ENCODE measurements at regions not wholly inside any gene's neighbourhood (a gene's known extent, or its start where the extent isn't known, plus 50 kb on each side); places are given as distances from the start of the nearest gene placed in this dataset.

- dilution Hi-C loops (cut with MboI; ENCODE audit: extremely low pct_ligation_motif_present, low sequenced_read_pairs) = no loop called here
- no peaks in the 10 kb centered on the region for H3K9me3 ChIP-seq (ENCODE audit: control insufficient read depth, low read depth, low read length)
- H3K9me1 ChIP-seq (ENCODE audit: control insufficient read depth, extremely low read depth, insufficient read depth, low read length) = no peaks in the 10 kb centered on the region
- H3K36me3 ChIP-seq (ENCODE audit: control insufficient read depth in 2 of 2, extremely low read depth in 1 of 2, insufficient read depth in 2 of 2, low read length in 2 of 2) = no peaks in the 10 kb centered on the region
- DNase-seq (ENCODE audit: low read depth, low spot score) (no peak), FAIRE-seq (no peak)
- no peaks in the 10 kb centered on the region for H3K4me1 ChIP-seq (ENCODE audit: control insufficient read depth, extremely low read depth, insufficient read depth, low read length)
- no peak overlapping the region for H3K27ac ChIP-seq (ENCODE audit: control insufficient read depth, insufficient read depth, low read length)
- no peak overlapping the region for H3K4me2 ChIP-seq (ENCODE audit: control insufficient read depth, extremely low read depth, insufficient read depth, low read depth, low read length)
- TF ChIP-seq EZH2 (IDR thresholded peaks at IDR 0.05; ENCODE audit: low read length) (no peak), CTCF (optimal IDR thresholded peaks at IDR 0.05 in 1 of 3, IDR thresholded peaks at IDR 0.05 in 1 of 3, conservative IDR thresholded peaks at IDR 0.05 in 1 of 3; ENCODE audit: extremely low read depth in 1 of 3, insufficient read depth in 2 of 3, low read length in 3 of 3) (no peak)
- no peaks in the 10 kb centered on the region for H3K79me2 ChIP-seq (ENCODE audit: control insufficient read depth, insufficient read depth, low read length)
- no peaks in the 10 kb centered on the region for H4K20me1 ChIP-seq (ENCODE audit: control insufficient read depth, extremely low read depth, insufficient read depth, low read length)
- H2AFZ ChIP-seq (ENCODE audit: control insufficient read depth, low read length) = no peak overlapping the region
- no peak overlapping the region for H3K9ac ChIP-seq (ENCODE audit: control insufficient read depth, extremely low read depth, insufficient read depth, low read length)
- no peak overlapping the region for H3K4me3 ChIP-seq (ENCODE audit: control insufficient read depth in 2 of 3, extremely low read depth in 1 of 3, insufficient read depth in 2 of 3, low read depth in 1 of 3, low read length in 3 of 3)
- no peaks in the 10 kb centered on the region for H3K27me3 ChIP-seq (ENCODE audit: control insufficient read depth, extremely low read depth, insufficient read depth, low read length)
Measured at GRCh38 chr2:17125989-17126620, 392.1 kb downstream of the RAD51AP2 start.

DNA sequence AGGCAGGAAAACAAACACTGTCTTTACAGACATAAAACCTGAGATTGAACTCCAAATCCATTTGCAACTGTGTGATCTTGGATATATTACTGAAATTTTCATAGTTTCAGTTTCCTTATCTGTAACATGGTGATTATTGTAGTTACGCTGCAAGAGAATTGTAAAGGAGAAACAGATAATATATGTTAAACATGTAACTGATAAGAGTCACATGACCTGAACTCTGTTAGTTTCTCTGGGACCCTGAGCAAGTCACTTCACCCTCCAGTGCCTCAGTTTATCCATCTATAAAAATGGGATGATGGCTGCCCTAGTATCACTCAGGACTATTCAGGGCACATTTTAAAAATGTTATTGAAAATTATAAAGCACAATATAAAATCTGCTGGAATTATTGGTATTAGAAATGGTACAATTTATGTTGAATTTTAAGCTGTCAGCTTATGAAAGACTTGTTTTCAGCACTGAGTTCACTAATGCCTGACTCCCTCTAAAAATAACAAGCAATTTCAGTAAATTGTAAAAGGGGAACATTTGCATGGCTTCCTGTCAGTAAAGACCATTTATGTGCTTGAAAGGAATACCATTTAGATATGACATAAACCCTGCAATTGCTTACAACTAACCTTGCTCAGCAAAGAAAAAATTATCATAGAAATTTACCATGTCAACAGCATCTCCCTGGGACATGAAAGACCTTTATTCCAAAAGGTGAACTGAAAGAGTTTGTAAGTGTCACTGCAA lies 393.5 kb downstream of the RAD51AP2 start:
- no peak overlapping the region for H3K4me2 ChIP-seq (ENCODE audit: control insufficient read depth, extremely low read depth, insufficient read depth, low read depth, low read length)
- no peaks in the 10 kb centered on the region for H3K36me3 ChIP-seq (ENCODE audit: control insufficient read depth in 2 of 2, extremely low read depth in 1 of 2, insufficient read depth in 2 of 2, low read length in 2 of 2)
- no peaks in the 10 kb centered on the region for H4K20me1 ChIP-seq (ENCODE audit: control insufficient read depth, extremely low read depth, insufficient read depth, low read length)
- no peaks in the 10 kb centered on the region for H3K4me1 ChIP-seq (ENCODE audit: control insufficient read depth, extremely low read depth, insufficient read depth, low read length)
- no peaks in the 10 kb centered on the region for H3K9me1 ChIP-seq (ENCODE audit: control insufficient read depth, extremely low read depth, insufficient read depth, low read length)
- dilution Hi-C loops (cut with MboI; ENCODE audit: extremely low pct_ligation_motif_present, low sequenced_read_pairs) = no loop called here
- H3K9ac ChIP-seq (ENCODE audit: control insufficient read depth, extremely low read depth, insufficient read depth, low read length) = no peak overlapping the region
- no peaks in the 10 kb centered on the region for H3K27me3 ChIP-seq (ENCODE audit: control insufficient read depth, extremely low read depth, insufficient read depth, low read length)
- H3K27ac ChIP-seq (ENCODE audit: control insufficient read depth, insufficient read depth, low read length) = no peak overlapping the region
- FAIRE-seq = no peak
- H3K9me3 ChIP-seq (ENCODE audit: control insufficient read depth, low read depth, low read length) = no peaks in the 10 kb centered on the region
- DNase-seq (ENCODE audit: low read depth, low spot score) = no peak
- no peaks in the 10 kb centered on the region for H3K79me2 ChIP-seq (ENCODE audit: control insufficient read depth, insufficient read depth, low read length)
- no peak overlapping the region for H3K4me3 ChIP-seq (ENCODE audit: control insufficient read depth in 2 of 3, extremely low read depth in 1 of 3, insufficient read depth in 2 of 3, low read depth in 1 of 3, low read length in 3 of 3)
- H2AFZ ChIP-seq (ENCODE audit: control insufficient read depth, low read length) = no peak overlapping the region
- TF ChIP-seq EZH2 (IDR thresholded peaks at IDR 0.05; ENCODE audit: low read length) (no peak), CTCF (optimal IDR thresholded peaks at IDR 0.05 in 1 of 3, IDR thresholded peaks at IDR 0.05 in 1 of 3, conservative IDR thresholded peaks at IDR 0.05 in 1 of 3; ENCODE audit: extremely low read depth in 1 of 3, insufficient read depth in 2 of 3, low read length in 3 of 3) (no peak)
